Upper lobe of left lung (tissue), 4 donors: ENCODE measurements at regions not wholly inside any gene's neighbourhood (a gene's known extent, or its start where the extent isn't known, plus 50 kb on each side); places are given as distances from the start of the nearest gene placed in this dataset.

Experiments used
- EP300 ChIP-seq, 4 donors: sonication (generic); formaldehyde crosslinking; IDR thresholded peaks; one replicate each; pipeline ENCODE4 v1.5.1; 2017; ENCODE audit warnings: antibody characterized with exemption in 4 of 4, control low read depth in 2 of 4
- POLR2A ChIP-seq, 4 donors: fragments of 450-650 bp; IDR thresholded peaks; one replicate each; pipeline ENCODE4 v1.5.1; 2016 to 2017; ENCODE audit warnings: antibody characterized with exemption in 4 of 4, mild to moderate bottlenecking in 2 of 4
- POLR2AphosphoS5 ChIP-seq, 2 donors: sonication (generic); formaldehyde crosslinking; IDR thresholded peaks; one replicate each; pipeline ENCODE4 v1.5.1; 2017; ENCODE audit warnings: antibody characterized with exemption in 2 of 2
- TF ChIP-seq, protein P1 (sequence below), 6 experiments: fragments of 450-650 bp in 4 of 6; fragments of 200-600 bp in 2 of 6; sonication (generic) in 2 of 6; IDR thresholded peaks; one replicate each; pipeline ENCODE4 v1.5.1; 2016 to 2019; ENCODE audit warnings: antibody characterized with exemption in 6 of 6

DNA sequence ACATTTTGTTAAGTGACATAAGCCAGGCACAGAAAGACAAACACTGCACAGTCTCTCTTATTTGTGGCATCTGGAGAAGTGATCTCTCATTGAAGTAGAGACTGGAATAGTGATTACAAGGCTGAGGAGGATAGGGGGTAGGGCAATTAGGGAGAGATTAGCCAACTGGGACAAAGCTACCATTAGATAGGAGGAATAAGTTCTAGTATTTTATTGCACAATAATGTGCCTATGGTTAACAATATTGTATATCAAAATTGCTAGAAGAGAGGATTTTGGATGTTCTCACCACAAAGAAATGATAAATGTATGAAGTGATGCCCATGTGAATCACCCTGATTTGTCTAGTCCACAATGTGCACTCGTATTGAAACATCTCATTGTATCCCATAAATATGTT, 281.8 kb downstream of the MTRR start:
- no peak for TF ChIP-seq POLR2A (IDR thresholded peaks at IDR 0.05)
- TF ChIP-seq, protein P1, sequence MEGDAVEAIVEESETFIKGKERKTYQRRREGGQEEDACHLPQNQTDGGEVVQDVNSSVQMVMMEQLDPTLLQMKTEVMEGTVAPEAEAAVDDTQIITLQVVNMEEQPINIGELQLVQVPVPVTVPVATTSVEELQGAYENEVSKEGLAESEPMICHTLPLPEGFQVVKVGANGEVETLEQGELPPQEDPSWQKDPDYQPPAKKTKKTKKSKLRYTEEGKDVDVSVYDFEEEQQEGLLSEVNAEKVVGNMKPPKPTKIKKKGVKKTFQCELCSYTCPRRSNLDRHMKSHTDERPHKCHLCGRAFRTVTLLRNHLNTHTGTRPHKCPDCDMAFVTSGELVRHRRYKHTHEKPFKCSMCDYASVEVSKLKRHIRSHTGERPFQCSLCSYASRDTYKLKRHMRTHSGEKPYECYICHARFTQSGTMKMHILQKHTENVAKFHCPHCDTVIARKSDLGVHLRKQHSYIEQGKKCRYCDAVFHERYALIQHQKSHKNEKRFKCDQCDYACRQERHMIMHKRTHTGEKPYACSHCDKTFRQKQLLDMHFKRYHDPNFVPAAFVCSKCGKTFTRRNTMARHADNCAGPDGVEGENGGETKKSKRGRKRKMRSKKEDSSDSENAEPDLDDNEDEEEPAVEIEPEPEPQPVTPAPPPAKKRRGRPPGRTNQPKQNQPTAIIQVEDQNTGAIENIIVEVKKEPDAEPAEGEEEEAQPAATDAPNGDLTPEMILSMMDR (IDR thresholded peaks at IDR 0.05) = no peak
- no peak for TF ChIP-seq EP300 (IDR thresholded peaks at IDR 0.05)
- no peak for TF ChIP-seq POLR2AphosphoS5 (IDR thresholded peaks at IDR 0.05)
